ENCODE measurements at regions not wholly inside any gene's neighbourhood (a gene's known extent, or its start where the extent isn't known, plus 50 kb on each side); places are given as distances from the start of the nearest gene placed in this dataset.

- TF ChIP-seq CHD4 (IDR thresholded peaks at IDR 0.05) (no peak), SRF (IDR thresholded peaks at IDR 0.05; ENCODE audit: low read depth in 2 of 2, low read length in 2 of 2) (no peak), CHD2 (IDR thresholded peaks at IDR 0.05; ENCODE audit: borderline replicate concordance, low read depth, low read length) (no peak), SMARCA5 (IDR thresholded peaks at IDR 0.05) (no peak), EZH2 (IDR thresholded peaks at IDR 0.05; ENCODE audit: borderline replicate concordance, control insufficient read depth, low read depth, low read length) (no peak), POLR2AphosphoS2 (IDR thresholded peaks at IDR 0.05; ENCODE audit: low read depth, low read length) (no peak)
- TF ChIP-seq, protein P1, sequence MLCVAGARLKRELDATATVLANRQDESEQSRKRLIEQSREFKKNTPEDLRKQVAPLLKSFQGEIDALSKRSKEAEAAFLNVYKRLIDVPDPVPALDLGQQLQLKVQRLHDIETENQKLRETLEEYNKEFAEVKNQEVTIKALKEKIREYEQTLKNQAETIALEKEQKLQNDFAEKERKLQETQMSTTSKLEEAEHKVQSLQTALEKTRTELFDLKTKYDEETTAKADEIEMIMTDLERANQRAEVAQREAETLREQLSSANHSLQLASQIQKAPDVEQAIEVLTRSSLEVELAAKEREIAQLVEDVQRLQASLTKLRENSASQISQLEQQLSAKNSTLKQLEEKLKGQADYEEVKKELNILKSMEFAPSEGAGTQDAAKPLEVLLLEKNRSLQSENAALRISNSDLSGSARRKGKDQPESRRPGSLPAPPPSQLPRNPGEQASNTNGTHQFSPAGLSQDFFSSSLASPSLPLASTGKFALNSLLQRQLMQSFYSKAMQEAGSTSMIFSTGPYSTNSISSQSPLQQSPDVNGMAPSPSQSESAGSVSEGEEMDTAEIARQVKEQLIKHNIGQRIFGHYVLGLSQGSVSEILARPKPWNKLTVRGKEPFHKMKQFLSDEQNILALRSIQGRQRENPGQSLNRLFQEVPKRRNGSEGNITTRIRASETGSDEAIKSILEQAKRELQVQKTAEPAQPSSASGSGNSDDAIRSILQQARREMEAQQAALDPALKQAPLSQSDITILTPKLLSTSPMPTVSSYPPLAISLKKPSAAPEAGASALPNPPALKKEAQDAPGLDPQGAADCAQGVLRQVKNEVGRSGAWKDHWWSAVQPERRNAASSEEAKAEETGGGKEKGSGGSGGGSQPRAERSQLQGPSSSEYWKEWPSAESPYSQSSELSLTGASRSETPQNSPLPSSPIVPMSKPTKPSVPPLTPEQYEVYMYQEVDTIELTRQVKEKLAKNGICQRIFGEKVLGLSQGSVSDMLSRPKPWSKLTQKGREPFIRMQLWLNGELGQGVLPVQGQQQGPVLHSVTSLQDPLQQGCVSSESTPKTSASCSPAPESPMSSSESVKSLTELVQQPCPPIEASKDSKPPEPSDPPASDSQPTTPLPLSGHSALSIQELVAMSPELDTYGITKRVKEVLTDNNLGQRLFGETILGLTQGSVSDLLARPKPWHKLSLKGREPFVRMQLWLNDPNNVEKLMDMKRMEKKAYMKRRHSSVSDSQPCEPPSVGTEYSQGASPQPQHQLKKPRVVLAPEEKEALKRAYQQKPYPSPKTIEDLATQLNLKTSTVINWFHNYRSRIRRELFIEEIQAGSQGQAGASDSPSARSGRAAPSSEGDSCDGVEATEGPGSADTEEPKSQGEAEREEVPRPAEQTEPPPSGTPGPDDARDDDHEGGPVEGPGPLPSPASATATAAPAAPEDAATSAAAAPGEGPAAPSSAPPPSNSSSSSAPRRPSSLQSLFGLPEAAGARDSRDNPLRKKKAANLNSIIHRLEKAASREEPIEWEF (IDR thresholded peaks at IDR 0.05; ENCODE audit: insufficient replicate concordance, low read depth, low read length) = no peak
Measured at GRCh38 chr20:56945057-56945456, 316.0 kb downstream of the TFAP2C start.
